Lower lobe of right lung (tissue), 2 donors: ENCODE measurements at regions not wholly inside any gene's neighbourhood (a gene's known extent, or its start where the extent isn't known, plus 50 kb on each side); places are given as distances from the start of the nearest gene placed in this dataset.

ENCODE experiments used
- ATAC-seq, 2 donors: fragments of 200-7000 bp; cut with Tn5 transposase; one replicate each; pipeline ENCODE4 v1.9.1; 2020 to 2022; ENCODE audit warnings: mild to moderate bottlenecking in 2 of 2, moderate library complexity in 2 of 2
- DNase-seq: peaks from one replicate; pipeline ENCODE4 v3.0.0-alpha.2; 2020
- H3K27ac ChIP-seq: fragments of 200-600 bp; one replicate; pipeline ENCODE4 v1.8.0; 2022
- H3K27me3 ChIP-seq: fragments of 200-600 bp; one replicate; pipeline ENCODE4 v1.8.0; 2022; ENCODE audit warnings: low read depth
- H3K36me3 ChIP-seq: fragments of 200-600 bp; one replicate; pipeline ENCODE4 v1.8.0; 2022; ENCODE audit warnings: mild to moderate bottlenecking
- H3K4me1 ChIP-seq: fragments of 200-600 bp; one replicate; pipeline ENCODE4 v1.8.0; 2022
- H3K4me3 ChIP-seq: fragments of 200-600 bp; one replicate; pipeline ENCODE4 v1.8.0; 2022; ENCODE audit warnings: mild to moderate bottlenecking
- H3K9me3 ChIP-seq: fragments of 200-600 bp; one replicate; pipeline ENCODE4 v1.8.0; 2022
- intact Hi-C: fragments of 100-400 bp; cut with DNase I; formaldehyde crosslinking; loops from one replicate; pipeline ENCODE4 v1.11.0; 2022
- TF ChIP-seq, protein P1 (sequence below): fragments of 200-600 bp; IDR thresholded peaks from one replicate; pipeline ENCODE4 v1.8.0; 2022; ENCODE audit warnings: antibody characterized with exemption, mild to moderate bottlenecking
- donor health status: DM: no; HTN: yes; CAD: no; lungs with severe emphysema.

GRCh38 chr2:12173943-12174340 is 427.5 kb downstream of the LPIN1 start:
- no peaks in the 10 kb centered on the region for H3K36me3 ChIP-seq
- H3K27me3 ChIP-seq: no peaks in the 10 kb centered on the region
- peaks cover 45% of the 10 kb centered on the region for H3K4me1 ChIP-seq
- no peak overlapping the region for H3K27ac ChIP-seq
- ATAC-seq (no peak), DNase-seq (no peak)
- no peaks in the 10 kb centered on the region for H3K9me3 ChIP-seq
- intact Hi-C loops: no loop called here
- TF ChIP-seq, protein P1, sequence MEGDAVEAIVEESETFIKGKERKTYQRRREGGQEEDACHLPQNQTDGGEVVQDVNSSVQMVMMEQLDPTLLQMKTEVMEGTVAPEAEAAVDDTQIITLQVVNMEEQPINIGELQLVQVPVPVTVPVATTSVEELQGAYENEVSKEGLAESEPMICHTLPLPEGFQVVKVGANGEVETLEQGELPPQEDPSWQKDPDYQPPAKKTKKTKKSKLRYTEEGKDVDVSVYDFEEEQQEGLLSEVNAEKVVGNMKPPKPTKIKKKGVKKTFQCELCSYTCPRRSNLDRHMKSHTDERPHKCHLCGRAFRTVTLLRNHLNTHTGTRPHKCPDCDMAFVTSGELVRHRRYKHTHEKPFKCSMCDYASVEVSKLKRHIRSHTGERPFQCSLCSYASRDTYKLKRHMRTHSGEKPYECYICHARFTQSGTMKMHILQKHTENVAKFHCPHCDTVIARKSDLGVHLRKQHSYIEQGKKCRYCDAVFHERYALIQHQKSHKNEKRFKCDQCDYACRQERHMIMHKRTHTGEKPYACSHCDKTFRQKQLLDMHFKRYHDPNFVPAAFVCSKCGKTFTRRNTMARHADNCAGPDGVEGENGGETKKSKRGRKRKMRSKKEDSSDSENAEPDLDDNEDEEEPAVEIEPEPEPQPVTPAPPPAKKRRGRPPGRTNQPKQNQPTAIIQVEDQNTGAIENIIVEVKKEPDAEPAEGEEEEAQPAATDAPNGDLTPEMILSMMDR: no peak
- no peak overlapping the region for H3K4me3 ChIP-seq

- H3K4me3 ChIP-seq: no peak overlapping the region
- no peaks in the 10 kb centered on the region for H3K9me3 ChIP-seq
- peaks cover 35% of the 10 kb centered on the region for H3K4me1 ChIP-seq
- intact Hi-C loops: no loop called here
- DNase-seq (no peak), ATAC-seq (no peak)
- no peak overlapping the region for H3K27ac ChIP-seq
- no peaks in the 10 kb centered on the region for H3K27me3 ChIP-seq
- TF ChIP-seq, protein P1: no peak
- H3K36me3 ChIP-seq: no peaks in the 10 kb centered on the region
Measured at GRCh38 chr2:12175323-12175722, 428.9 kb downstream of the LPIN1 start.

DNA sequence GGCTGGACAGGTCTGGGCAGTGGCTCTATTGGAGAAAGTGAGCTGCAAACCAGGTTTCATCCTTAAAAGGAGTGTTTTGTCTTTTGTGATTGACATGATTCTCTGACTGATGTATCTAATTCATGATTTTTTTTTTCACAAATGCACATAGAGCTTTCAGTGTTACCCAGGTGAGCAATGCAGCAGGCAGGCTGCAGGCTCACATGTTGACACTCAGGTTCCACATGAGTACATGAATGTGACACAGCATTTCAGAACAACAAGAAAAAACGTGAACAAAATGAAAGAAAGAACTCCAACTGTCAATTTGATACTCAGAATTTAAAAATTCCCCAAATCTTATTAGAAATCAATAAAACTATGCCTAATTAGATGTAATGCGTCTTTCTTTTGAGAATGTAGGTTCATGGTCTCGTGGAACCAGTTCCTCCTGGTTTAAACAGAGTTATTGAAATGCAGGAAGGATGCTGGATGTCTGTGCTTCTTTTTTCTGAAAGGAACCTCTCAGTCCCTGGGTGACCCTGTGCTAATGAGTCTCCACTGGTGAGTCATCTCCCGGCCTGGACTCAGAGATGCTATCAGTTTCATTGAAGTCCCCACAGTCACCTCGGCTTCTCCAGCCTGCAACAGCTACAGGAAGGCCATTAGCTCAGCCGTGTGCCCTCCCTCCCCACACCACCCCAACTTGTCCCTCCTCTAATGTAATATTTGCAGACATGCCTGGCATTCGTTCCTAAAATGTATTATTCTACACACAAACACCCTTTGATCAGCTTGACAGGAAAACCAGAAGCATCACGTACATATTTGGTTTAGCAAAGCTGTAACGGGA is 430.4 kb downstream of the LPIN1 start:
- Histone ChIP-seq H3K9me3 (no peaks in the 10 kb centered on the region), H3K27me3 (no peaks in the 10 kb centered on the region), H3K36me3 (no peaks in the 10 kb centered on the region), H3K4me1 (peaks cover 31% of the 10 kb centered on the region), H3K27ac (no peak overlapping the region), H3K4me3 (no peak overlapping the region)
- no peak for DNase-seq
- TF ChIP-seq, protein P1: no peak
- ATAC-seq: peak; percentile 71 to 80
- intact Hi-C loops: no loop called here

DNA sequence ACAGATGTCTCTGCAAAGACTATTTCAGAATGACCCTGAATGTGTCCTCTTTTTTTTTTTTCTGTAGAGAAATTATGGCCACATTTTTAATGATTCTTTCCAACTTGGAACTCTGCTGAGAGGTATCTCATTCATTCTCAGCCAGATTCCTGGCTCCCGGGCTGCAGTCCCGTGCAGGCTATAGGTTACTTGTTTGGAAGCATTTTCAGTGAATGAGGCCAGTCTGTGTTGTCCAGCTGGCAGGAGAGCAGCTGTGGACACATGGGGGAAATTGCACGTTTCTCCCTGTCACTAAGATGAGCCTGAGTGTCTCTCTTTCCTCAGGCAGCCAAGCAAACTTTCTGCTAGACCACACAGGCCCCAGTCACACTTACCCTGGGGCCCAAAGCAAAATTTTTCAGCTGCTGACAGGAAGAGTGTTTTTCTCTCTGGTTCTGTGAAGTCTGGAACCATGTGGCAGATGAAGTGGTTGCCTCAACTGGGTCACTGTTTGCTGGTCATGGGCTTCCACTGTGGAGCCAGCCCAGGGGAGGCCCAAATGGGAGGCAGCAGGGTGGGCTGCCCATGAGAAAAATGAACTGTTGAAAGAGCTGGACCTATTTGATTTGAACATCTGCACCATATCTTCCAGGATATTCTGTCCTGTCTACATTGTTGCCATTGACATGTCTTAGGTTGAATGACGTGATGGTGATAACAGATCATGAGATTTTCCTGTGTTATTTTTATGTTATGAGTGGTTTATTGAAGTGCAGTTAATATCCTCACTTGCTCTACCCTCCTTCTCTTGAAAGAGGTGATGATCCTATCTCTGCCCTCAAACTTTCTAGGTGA is 431.2 kb downstream of the LPIN1 start:
- TF ChIP-seq, protein P1: no peak
- H3K9me3 ChIP-seq: no peaks in the 10 kb centered on the region
- ATAC-seq (peak; percentile 46 to 64), DNase-seq (no peak)
- H3K36me3 ChIP-seq: no peaks in the 10 kb centered on the region
- intact Hi-C loops: no loop called here
- H3K4me1 ChIP-seq: peaks cover 31% of the 10 kb centered on the region
- no peaks in the 10 kb centered on the region for H3K27me3 ChIP-seq
- H3K27ac ChIP-seq: peak overlapping the region; percentile 5
- no peak overlapping the region for H3K4me3 ChIP-seq

- H3K27me3 ChIP-seq: no peaks in the 10 kb centered on the region
- no peak overlapping the region for H3K4me3 ChIP-seq
- TF ChIP-seq, protein P1: no peak
- ATAC-seq (no peak), DNase-seq (no peak)
- H3K9me3 ChIP-seq: no peaks in the 10 kb centered on the region
- H3K36me3 ChIP-seq: no peaks in the 10 kb centered on the region
- H3K27ac ChIP-seq: no peak overlapping the region
- intact Hi-C loops: no loop called here
- H3K4me1 ChIP-seq: peaks cover 31% of the 10 kb centered on the region
Measured at GRCh38 chr2:12178289-12179080, 432.1 kb downstream of the LPIN1 start.
